Natural killer cell treated with Interleukin-12 subunit alpha and Interleukin-12 subunit beta and Interleukin-15 and Interleukin-18, amount 100 ng/mL, for 72 hours (primary cell): ENCODE measurements at regions not wholly inside any gene's neighbourhood (a gene's known extent, or its start where the extent isn't known, plus 50 kb on each side); places are given as distances from the start of the nearest gene placed in this dataset.
A peak's percentile ranks its signal among the peaks of the same experiment; 100 is the strongest.

Experiments used
- ATAC-seq, 2 donors: fragments of 150-1000 bp; cut with Tn5 transposase in 1 of 2; sonication (Bioruptor Pico), chemical (Tn5 transposase) in 1 of 2; 2 replicates each; pipeline ENCODE4 v1.10.0; 2021
- DNase-seq: peaks from one replicate; pipeline ENCODE4 v3.0.0; 2022; ENCODE audit warnings: low spot score
- H3K27ac Mint-ChIP-seq, 2 donors: 1 replicate in 1 of 2; 2 replicates in 1 of 2; pipeline ENCODE4 v1.8.0; 2022; ENCODE audit warnings: mixed read lengths in 2 of 2, mild to moderate bottlenecking in 1 of 2, moderate library complexity in 1 of 2
- H3K27me3 Mint-ChIP-seq, 2 donors: 1 replicate in 1 of 2; 2 replicates in 1 of 2; pipeline ENCODE4 v1.8.0; 2022; ENCODE audit warnings: mixed read lengths in 2 of 2
- H3K36me3 Mint-ChIP-seq: one replicate; pipeline ENCODE4 v1.8.0; 2022; ENCODE audit warnings: mixed read lengths
- H3K4me1 Mint-ChIP-seq, 2 donors: 1 replicate in 1 of 2; 2 replicates in 1 of 2; pipeline ENCODE4 v1.8.0; 2022; ENCODE audit warnings: low read depth in 2 of 2, mixed read lengths in 2 of 2, mild to moderate bottlenecking in 1 of 2
- H3K4me3 Mint-ChIP-seq: one replicate; pipeline ENCODE4 v1.8.0; 2022; ENCODE audit warnings: mixed read lengths
- H3K9me3 Mint-ChIP-seq: 2 replicates; pipeline ENCODE4 v1.8.0; 2022; ENCODE audit warnings: mixed read lengths

DNA sequence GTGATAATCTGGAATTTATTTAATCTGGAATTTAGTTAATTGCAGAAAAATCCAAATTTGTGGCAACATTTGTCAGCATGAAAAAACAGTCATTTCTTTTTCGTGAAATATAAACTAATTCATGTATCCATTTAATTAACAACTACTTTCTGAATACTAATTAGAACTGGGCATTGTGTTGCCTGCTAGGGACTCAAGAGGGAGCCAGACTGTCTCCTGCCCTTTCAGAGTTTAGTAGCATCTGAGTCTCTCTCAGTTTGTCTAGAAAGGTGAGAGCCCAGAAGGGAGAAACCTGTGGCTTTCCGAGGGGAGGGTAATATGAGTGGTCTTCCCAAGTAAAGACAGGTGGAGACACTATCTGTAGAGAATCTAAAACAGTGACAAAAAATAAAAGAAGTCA is 210.9 kb upstream of the HDDC2 start:
- no peaks in the 10 kb centered on the region for H3K4me1 Mint-ChIP-seq
- peaks cover 14 to 38% of the 10 kb centered on the region in 2 donors for H3K27me3 Mint-ChIP-seq
- no peak overlapping the region for H3K4me3 Mint-ChIP-seq
- no peak for DNase-seq
- ATAC-seq, result no peak
- H3K36me3 Mint-ChIP-seq, result no peaks in the 10 kb centered on the region
- no peaks in the 10 kb centered on the region for H3K9me3 Mint-ChIP-seq
- H3K27ac Mint-ChIP-seq, result no peak overlapping the region

DNA sequence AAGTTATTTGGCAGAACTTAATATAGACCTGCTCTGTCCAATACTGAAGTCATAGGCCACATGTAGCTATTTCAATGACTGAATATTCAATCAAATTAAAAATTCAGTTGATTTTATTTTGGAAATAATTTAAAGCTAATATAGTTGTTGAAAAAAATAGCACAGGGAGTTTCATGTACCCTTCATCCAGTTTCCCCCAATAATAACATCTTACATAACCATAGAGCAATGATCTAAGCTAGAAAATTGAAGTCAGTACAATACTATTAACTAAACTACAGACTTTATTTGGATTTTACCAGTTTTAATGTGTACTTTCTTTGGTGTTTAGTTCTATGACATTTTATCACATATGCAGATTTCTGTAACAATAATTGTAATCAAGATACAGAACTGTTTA is 212.2 kb upstream of the HDDC2 start:
- no peaks in the 10 kb centered on the region for H3K4me1 Mint-ChIP-seq
- peaks cover 3% of the 10 kb centered on the region for H3K9me3 Mint-ChIP-seq
- H3K27ac Mint-ChIP-seq, result no peak overlapping the region
- H3K4me3 Mint-ChIP-seq, result no peak overlapping the region
- DNase-seq, result no peak
- H3K36me3 Mint-ChIP-seq, result no peaks in the 10 kb centered on the region
- H3K27me3 Mint-ChIP-seq, result peaks cover 17 to 39% of the 10 kb centered on the region in 2 donors
- no peak for ATAC-seq

- H3K27ac Mint-ChIP-seq, result no peak overlapping the region
- H3K4me3 Mint-ChIP-seq, result no peak overlapping the region
- no peak for DNase-seq
- H3K27me3 Mint-ChIP-seq, result peaks cover 21 to 47% of the 10 kb centered on the region in 2 donors
- no peaks in the 10 kb centered on the region for H3K36me3 Mint-ChIP-seq
- ATAC-seq, result no peak
- H3K9me3 Mint-ChIP-seq, result peaks cover 3% of the 10 kb centered on the region
- H3K4me1 Mint-ChIP-seq, result no peaks in the 10 kb centered on the region
These were observed 214.9 kb upstream of the HDDC2 start for GRCh38 chr6:125516644-125517043.

GRCh38 chr6:125519367-125519766 is 217.6 kb upstream of the HDDC2 start:
- no peak for DNase-seq
- H3K4me3 Mint-ChIP-seq, result no peak overlapping the region
- H3K36me3 Mint-ChIP-seq, result no peaks in the 10 kb centered on the region
- no peak overlapping the region for H3K27ac Mint-ChIP-seq
- peaks cover 21 to 46% of the 10 kb centered on the region in 2 donors for H3K27me3 Mint-ChIP-seq
- H3K4me1 Mint-ChIP-seq, result no peaks in the 10 kb centered on the region
- ATAC-seq, result no peak
- H3K9me3 Mint-ChIP-seq, result peaks cover 3% of the 10 kb centered on the region

- no peak overlapping the region for H3K4me3 Mint-ChIP-seq
- no peaks in the 10 kb centered on the region for H3K4me1 Mint-ChIP-seq
- H3K27ac Mint-ChIP-seq, result no peak overlapping the region
These were observed 222.6 kb upstream of the HDDC2 start for GRCh38 chr6:125524356-125524755.

DNA sequence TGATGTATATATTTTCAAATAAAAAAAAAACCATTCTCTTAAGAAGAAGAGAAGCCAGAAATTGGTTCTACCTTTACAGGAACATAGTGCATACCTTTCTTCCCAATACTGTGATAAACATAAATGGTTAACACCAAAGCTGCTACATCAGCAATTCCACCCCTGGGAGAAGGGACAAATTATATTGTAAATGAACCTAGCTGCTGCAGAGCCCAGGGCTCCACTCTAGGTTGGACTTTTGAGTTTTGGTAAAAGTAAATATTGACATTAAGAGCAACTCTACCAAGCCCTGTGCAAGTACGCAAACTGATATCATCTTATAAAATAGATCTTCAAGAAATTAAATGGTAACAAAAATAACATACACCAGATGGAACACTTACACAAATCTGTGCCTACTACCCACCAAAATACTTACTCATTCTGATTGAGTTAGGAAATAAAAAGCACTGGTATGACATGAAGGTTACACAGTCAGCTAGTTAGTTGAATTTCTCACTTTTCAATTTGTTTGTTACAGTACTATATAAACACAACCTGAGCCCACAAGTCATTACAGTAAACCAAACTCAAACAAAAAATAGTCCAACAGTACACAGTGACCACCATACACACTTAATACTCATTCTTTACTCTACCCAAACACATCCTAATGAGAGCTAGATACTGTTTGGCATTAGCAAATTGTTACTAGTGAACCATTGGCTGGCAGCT is 223.3 kb upstream of the HEY2 start:
- H3K36me3 Mint-ChIP-seq, result no peaks in the 10 kb centered on the region
- DNase-seq, result no peak
- no peaks in the 10 kb centered on the region for H3K9me3 Mint-ChIP-seq
- H3K27ac Mint-ChIP-seq, result no peak overlapping the region
- no peak for ATAC-seq
- H3K27me3 Mint-ChIP-seq, result peaks cover 19 to 29% of the 10 kb centered on the region in 2 donors
- H3K4me3 Mint-ChIP-seq, result no peak overlapping the region
- H3K4me1 Mint-ChIP-seq, result no peaks in the 10 kb centered on the region

More at GRCh38 chr6:125524356-125524755, 222.6 kb upstream of the HDDC2 start:
- Mint-ChIP-seq H3K36me3 (no peaks in the 10 kb centered on the region), H3K9me3 (no peaks in the 10 kb centered on the region), H3K27me3 (peaks cover 21 to 33% of the 10 kb centered on the region in 2 donors)
- DNase-seq (no peak), ATAC-seq (no peak)

GRCh38 chr6:125528621-125529041 is 220.8 kb upstream of the HEY2 start:
- DNase-seq, result no peak
- Mint-ChIP-seq H3K9me3 (no peaks in the 10 kb centered on the region), H3K27ac (no peak overlapping the region), H3K27me3 (peaks cover 25 to 47% of the 10 kb centered on the region in 2 donors), H3K36me3 (no peaks in the 10 kb centered on the region), H3K4me1 (no peaks in the 10 kb centered on the region), H3K4me3 (no peak overlapping the region)
- no peak for ATAC-seq

DNA sequence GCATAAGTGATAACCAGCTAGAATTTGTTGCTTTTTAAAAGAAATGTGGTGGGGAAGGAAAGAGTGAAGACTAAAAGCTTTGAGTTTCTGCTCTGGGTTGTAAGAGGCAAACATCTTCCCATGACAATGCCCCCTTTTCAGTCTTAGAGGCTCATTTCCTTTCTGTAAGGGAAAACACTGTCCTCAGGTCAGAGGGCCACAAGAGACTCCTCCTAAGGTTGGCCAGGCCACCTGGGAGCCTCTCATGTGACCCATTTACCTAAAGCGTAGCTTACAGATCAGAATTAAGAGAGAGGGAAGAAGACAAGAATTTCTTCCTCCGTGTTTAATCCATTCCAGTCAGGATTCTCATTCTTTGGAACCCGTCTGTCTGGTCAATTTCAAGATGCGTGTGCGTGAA is 220.4 kb upstream of the HEY2 start:
- ATAC-seq (no peak), DNase-seq (no peak)
- Mint-ChIP-seq H3K27me3 (peaks cover 27 to 50% of the 10 kb centered on the region in 2 donors), H3K4me3 (no peak overlapping the region), H3K27ac (no peak overlapping the region), H3K9me3 (no peaks in the 10 kb centered on the region), H3K4me1 (no peaks in the 10 kb centered on the region), H3K36me3 (no peaks in the 10 kb centered on the region)

- H3K27me3 Mint-ChIP-seq, result peaks cover 28 to 68% of the 10 kb centered on the region in 2 donors
- no peaks in the 10 kb centered on the region for H3K4me1 Mint-ChIP-seq
- ATAC-seq, result peak in 1 of 2 donors; percentile 40
- H3K4me3 Mint-ChIP-seq, result no peak overlapping the region
- no peaks in the 10 kb centered on the region for H3K36me3 Mint-ChIP-seq
- H3K9me3 Mint-ChIP-seq, result no peaks in the 10 kb centered on the region
- DNase-seq, result no peak
- H3K27ac Mint-ChIP-seq, result no peak overlapping the region
These were observed 215.6 kb upstream of the HEY2 start for GRCh38 chr6:125533710-125534397.

DNA sequence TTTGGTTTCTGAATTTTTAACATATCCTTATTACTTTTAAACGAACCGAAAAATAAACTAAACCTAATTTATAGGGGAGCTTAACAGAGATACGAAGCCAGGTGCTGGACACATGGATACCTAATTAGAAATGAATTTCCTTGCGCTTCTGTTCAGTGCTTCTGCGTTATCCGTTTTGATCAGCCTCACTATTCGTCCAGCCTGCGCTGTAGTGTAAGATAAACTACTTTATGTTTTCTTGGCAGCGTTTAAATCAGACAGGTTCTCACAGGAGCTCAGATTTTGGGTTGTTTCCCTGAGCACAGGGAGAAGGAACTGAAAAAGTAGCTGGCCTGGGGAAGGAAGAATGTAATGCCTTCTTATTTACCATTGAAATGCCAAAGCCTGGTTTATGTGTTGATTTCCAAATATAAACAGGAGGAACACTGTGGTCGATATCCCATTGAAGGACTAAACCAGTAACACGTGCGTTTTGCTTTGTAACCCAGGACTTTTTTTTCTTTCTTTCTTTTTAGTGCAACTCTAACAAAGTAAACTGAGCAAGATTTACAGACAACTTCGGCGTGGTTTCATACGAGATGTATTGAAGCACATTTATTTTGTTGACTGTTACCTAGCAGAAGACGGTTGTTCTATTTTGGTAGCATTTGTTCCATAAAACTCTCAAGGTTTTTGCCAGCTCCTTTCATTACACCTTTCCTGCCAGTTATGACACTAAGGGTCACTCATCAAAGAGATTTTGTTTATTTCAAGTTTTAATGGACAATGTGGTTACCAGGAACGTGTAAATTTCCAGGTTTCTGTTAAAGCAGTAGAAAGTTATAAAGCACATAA is 214.8 kb upstream of the HEY2 start:
- DNase-seq (no peak), ATAC-seq (no peak)
- Mint-ChIP-seq H3K4me3 (no peak overlapping the region), H3K4me1 (no peaks in the 10 kb centered on the region), H3K27me3 (peaks cover 25 to 68% of the 10 kb centered on the region in 2 donors), H3K36me3 (no peaks in the 10 kb centered on the region), H3K27ac (no peak overlapping the region), H3K9me3 (no peaks in the 10 kb centered on the region)

- H3K27me3 Mint-ChIP-seq, result peaks cover 26 to 70% of the 10 kb centered on the region in 2 donors
These were observed 212.3 kb upstream of the HEY2 start for GRCh38 chr6:125537090-125537489.

GRCh38 chr6:125539892-125540291 is 209.5 kb upstream of the HEY2 start:
- Mint-ChIP-seq H3K36me3 (no peaks in the 10 kb centered on the region), H3K9me3 (no peaks in the 10 kb centered on the region), H3K27me3 (peaks cover 25 to 54% of the 10 kb centered on the region in 2 donors), H3K4me1 (no peaks in the 10 kb centered on the region), H3K4me3 (no peak overlapping the region), H3K27ac (no peak overlapping the region)
- no peak for ATAC-seq
- DNase-seq, result no peak

More at GRCh38 chr6:125537090-125537489, 212.3 kb upstream of the HEY2 start:
- no peak for DNase-seq
- Mint-ChIP-seq H3K36me3 (no peaks in the 10 kb centered on the region), H3K9me3 (no peaks in the 10 kb centered on the region), H3K27ac (no peak overlapping the region), H3K4me1 (no peaks in the 10 kb centered on the region), H3K4me3 (no peak overlapping the region)
- peak in 1 of 2 donors; percentile 52 for ATAC-seq

DNA sequence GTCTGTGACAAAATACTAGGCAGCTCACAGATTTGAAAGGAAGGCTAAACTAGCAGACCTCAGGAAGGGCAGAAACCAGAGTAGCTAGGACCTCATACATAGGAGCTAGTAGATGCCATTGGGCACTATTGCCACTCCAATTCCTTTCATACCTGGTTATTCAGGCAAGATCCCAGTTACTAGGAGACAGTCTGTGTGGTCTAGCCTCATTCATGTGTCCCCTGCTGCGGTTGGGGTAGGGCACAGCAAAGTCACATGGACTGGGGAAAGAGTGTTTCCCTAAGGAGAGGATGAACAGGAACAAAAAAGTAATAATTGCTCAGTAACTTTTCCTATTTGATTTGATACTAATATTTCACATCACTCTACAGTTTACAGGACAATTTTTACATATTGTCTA is 204.6 kb upstream of the HEY2 start:
- H3K9me3 Mint-ChIP-seq, result no peaks in the 10 kb centered on the region
- no peaks in the 10 kb centered on the region for H3K4me1 Mint-ChIP-seq
- ATAC-seq (no peak), DNase-seq (no peak)
- no peak overlapping the region for H3K4me3 Mint-ChIP-seq
- peaks cover 14 to 25% of the 10 kb centered on the region in 2 donors for H3K27me3 Mint-ChIP-seq
- no peaks in the 10 kb centered on the region for H3K36me3 Mint-ChIP-seq
- no peak overlapping the region for H3K27ac Mint-ChIP-seq

- H3K4me3 Mint-ChIP-seq, result no peak overlapping the region
- no peaks in the 10 kb centered on the region for H3K36me3 Mint-ChIP-seq
- ATAC-seq (no peak), DNase-seq (no peak)
- no peak overlapping the region for H3K27ac Mint-ChIP-seq
- peaks cover 11 to 17% of the 10 kb centered on the region in 2 donors for H3K27me3 Mint-ChIP-seq
- no peaks in the 10 kb centered on the region for H3K9me3 Mint-ChIP-seq
- no peaks in the 10 kb centered on the region for H3K4me1 Mint-ChIP-seq
These were observed 202.6 kb upstream of the HEY2 start for GRCh38 chr6:125546841-125547251.
